Subcutaneous abdominal adipose tissue (tissue), 5 donors: ENCODE measurements at regions not wholly inside any gene's neighbourhood (a gene's known extent, or its start where the extent isn't known, plus 50 kb on each side); places are given as distances from the start of the nearest gene placed in this dataset.

Experiments
- H3K27ac ChIP-seq: one replicate; pipeline ENCODE4 v1.7.0; 2013; ENCODE audit warnings: low read depth, mild to moderate bottlenecking, inconsistent platforms, low read length, moderate library complexity
- H3K27me3 ChIP-seq, 5 donors: one replicate each; pipeline ENCODE4 v1.7.0; 2013; ENCODE audit warnings: low read length in 5 of 5, inconsistent platforms in 1 of 5; ENCODE audit not compliant: control insufficient read depth in 5 of 5, insufficient read depth in 4 of 5
- H3K36me3 ChIP-seq, 5 donors: one replicate each; pipeline ENCODE4 v1.7.0; 2013; ENCODE audit warnings: low read length in 5 of 5; ENCODE audit not compliant: control insufficient read depth in 5 of 5, insufficient read depth in 5 of 5
- H3K4me1 ChIP-seq, 5 donors: one replicate each; pipeline ENCODE4 v1.7.0; 2013; ENCODE audit warnings: low read length in 5 of 5, mild to moderate bottlenecking in 3 of 5, moderate library complexity in 1 of 5; ENCODE audit not compliant: control insufficient read depth in 5 of 5, insufficient read depth in 5 of 5
- H3K4me3 ChIP-seq, 5 donors: one replicate each; pipeline ENCODE4 v1.7.0; 2013; ENCODE audit warnings: low read length in 5 of 5, low read depth in 1 of 5
- H3K9ac ChIP-seq, 5 donors: one replicate each; pipeline ENCODE4 v1.7.0; 2013; ENCODE audit warnings: low read length in 5 of 5, mild to moderate bottlenecking in 4 of 5, moderate library complexity in 3 of 5
- H3K9me3 ChIP-seq, 5 donors: one replicate each; pipeline ENCODE4 v1.7.0; 2013; ENCODE audit warnings: low read length in 5 of 5; ENCODE audit not compliant: control insufficient read depth in 5 of 5
- donor health status: healthy.
- donor health status: healthy.
- donor health status: healthy.
- donor health status: healthy.
- donor health status: healthy.

GRCh38 chr5:17794815-17795214 is 160.6 kb downstream of the TAF11L14 start:
- no peak overlapping the region for H3K27ac ChIP-seq
- H3K4me3 ChIP-seq, result no peak overlapping the region
- no peaks in the 10 kb centered on the region for H3K4me1 ChIP-seq
- no peaks in the 10 kb centered on the region for H3K27me3 ChIP-seq
- H3K9me3 ChIP-seq, result no peaks in the 10 kb centered on the region
- no peak overlapping the region for H3K9ac ChIP-seq
- H3K36me3 ChIP-seq, result no peaks in the 10 kb centered on the region

GRCh38 chr5:17796142-17796541 is 161.9 kb downstream of the TAF11L14 start:
- H3K4me1 ChIP-seq, result no peaks in the 10 kb centered on the region
- H3K36me3 ChIP-seq, result no peaks in the 10 kb centered on the region
- H3K9ac ChIP-seq, result no peak overlapping the region
- no peak overlapping the region for H3K4me3 ChIP-seq
- H3K27me3 ChIP-seq, result no peaks in the 10 kb centered on the region
- H3K27ac ChIP-seq, result no peak overlapping the region
- H3K9me3 ChIP-seq, result no peaks in the 10 kb centered on the region

GRCh38 chr5:17796757-17797396 is 162.6 kb downstream of the TAF11L14 start:
- Histone ChIP-seq H3K9me3 (no peaks in the 10 kb centered on the region), H3K4me1 (no peaks in the 10 kb centered on the region), H3K27me3 (no peaks in the 10 kb centered on the region), H3K36me3 (no peaks in the 10 kb centered on the region), H3K9ac (no peak overlapping the region), H3K4me3 (no peak overlapping the region), H3K27ac (no peak overlapping the region)

- Histone ChIP-seq H3K4me1 (no peaks in the 10 kb centered on the region), H3K27ac (no peak overlapping the region), H3K27me3 (no peaks in the 10 kb centered on the region), H3K9me3 (no peaks in the 10 kb centered on the region), H3K4me3 (no peak overlapping the region), H3K9ac (no peak overlapping the region), H3K36me3 (no peaks in the 10 kb centered on the region)
Measured at GRCh38 chr5:17799521-17799920, 165.3 kb downstream of the TAF11L14 start.

- Histone ChIP-seq H3K4me3 (no peak overlapping the region), H3K27me3 (no peaks in the 10 kb centered on the region), H3K4me1 (no peaks in the 10 kb centered on the region), H3K36me3 (no peaks in the 10 kb centered on the region), H3K27ac (no peak overlapping the region), H3K9ac (no peak overlapping the region), H3K9me3 (no peaks in the 10 kb centered on the region)
Measured at GRCh38 chr5:17801595-17801994, 167.3 kb downstream of the TAF11L14 start.

- Histone ChIP-seq H3K9ac (no peak overlapping the region), H3K4me3 (no peak overlapping the region), H3K4me1 (no peaks in the 10 kb centered on the region), H3K36me3 (no peaks in the 10 kb centered on the region), H3K27ac (no peak overlapping the region), H3K9me3 (no peaks in the 10 kb centered on the region), H3K27me3 (no peaks in the 10 kb centered on the region)
Measured at GRCh38 chr5:17802256-17802655, 168.0 kb downstream of the TAF11L14 start.

GRCh38 chr5:17803971-17804370 is 169.7 kb downstream of the TAF11L14 start:
- H3K27me3 ChIP-seq, result no peaks in the 10 kb centered on the region
- H3K9ac ChIP-seq, result no peak overlapping the region

GRCh38 chr5:17805227-17805825 is 171.1 kb downstream of the TAF11L14 start:
- Histone ChIP-seq H3K9ac (no peak overlapping the region), H3K36me3 (no peaks in the 10 kb centered on the region), H3K4me1 (no peaks in the 10 kb centered on the region), H3K27me3 (no peaks in the 10 kb centered on the region), H3K4me3 (no peak overlapping the region), H3K27ac (no peak overlapping the region), H3K9me3 (no peaks in the 10 kb centered on the region)

More at GRCh38 chr5:17803971-17804370, 169.7 kb downstream of the TAF11L14 start:
- H3K9me3 ChIP-seq, result no peaks in the 10 kb centered on the region
- H3K36me3 ChIP-seq, result no peaks in the 10 kb centered on the region
- H3K4me3 ChIP-seq, result no peak overlapping the region
- no peaks in the 10 kb centered on the region for H3K4me1 ChIP-seq
- no peak overlapping the region for H3K27ac ChIP-seq

GRCh38 chr5:17806818-17807468 is 172.7 kb downstream of the TAF11L14 start:
- no peaks in the 10 kb centered on the region for H3K4me1 ChIP-seq
- H3K4me3 ChIP-seq, result no peak overlapping the region
- H3K27ac ChIP-seq, result no peak overlapping the region
- H3K27me3 ChIP-seq, result no peaks in the 10 kb centered on the region
- no peaks in the 10 kb centered on the region for H3K36me3 ChIP-seq
- H3K9me3 ChIP-seq, result no peaks in the 10 kb centered on the region
- H3K9ac ChIP-seq, result no peak overlapping the region

- Histone ChIP-seq H3K36me3 (no peaks in the 10 kb centered on the region), H3K9ac (no peak overlapping the region), H3K27ac (no peak overlapping the region), H3K4me1 (no peaks in the 10 kb centered on the region), H3K9me3 (no peaks in the 10 kb centered on the region), H3K4me3 (no peak overlapping the region), H3K27me3 (no peaks in the 10 kb centered on the region)
Measured at GRCh38 chr5:17808566-17808965, 174.3 kb downstream of the TAF11L14 start.
